GM18498 (cell line): ENCODE measurements at regions not wholly inside any gene's neighbourhood (a gene's known extent, or its start where the extent isn't known, plus 50 kb on each side); places are given as distances from the start of the nearest gene placed in this dataset.

Source experiments
- ATAC-seq: cut with Tn5 transposase; IDR thresholded peaks from one replicate; pipeline ENCODE4 v1.9.1; 2021; ENCODE audit warnings: mild to moderate bottlenecking, moderate library complexity; ENCODE audit not compliant: unreplicated experiment

- ATAC-seq, result no peak
These were observed 280.8 kb downstream of the ARHGAP12 start for GRCh38 chr10:31647861-31648260.

GRCh38 chr10:31646519-31646918 is 282.1 kb downstream of the ARHGAP12 start:
- ATAC-seq, result no peak

DNA sequence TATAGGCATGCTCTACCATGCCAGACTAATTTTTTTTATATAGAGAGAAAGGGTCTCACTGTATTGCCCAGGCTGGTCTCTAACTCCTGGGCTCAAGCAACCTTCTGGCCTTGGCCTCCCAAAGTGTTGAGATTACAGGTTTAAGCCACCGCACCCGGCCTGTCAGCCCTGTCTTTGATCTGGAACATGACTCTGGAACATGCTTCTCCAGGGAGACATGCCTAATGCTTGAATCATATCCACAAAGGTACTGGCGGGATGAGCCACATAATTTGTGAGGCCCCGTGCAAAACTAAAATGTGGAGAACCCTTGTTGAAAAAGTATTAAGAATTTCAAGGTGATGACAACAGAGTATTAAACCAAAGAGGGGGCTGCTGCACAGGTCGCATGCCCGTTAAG is 282.8 kb downstream of the ARHGAP12 start:
- ATAC-seq, result no peak

GRCh38 chr10:31644931-31645633 is 283.5 kb downstream of the ARHGAP12 start:
- ATAC-seq, result no peak

- no peak for ATAC-seq
These were observed 286.4 kb downstream of the ARHGAP12 start for GRCh38 chr10:31642281-31642680.

DNA sequence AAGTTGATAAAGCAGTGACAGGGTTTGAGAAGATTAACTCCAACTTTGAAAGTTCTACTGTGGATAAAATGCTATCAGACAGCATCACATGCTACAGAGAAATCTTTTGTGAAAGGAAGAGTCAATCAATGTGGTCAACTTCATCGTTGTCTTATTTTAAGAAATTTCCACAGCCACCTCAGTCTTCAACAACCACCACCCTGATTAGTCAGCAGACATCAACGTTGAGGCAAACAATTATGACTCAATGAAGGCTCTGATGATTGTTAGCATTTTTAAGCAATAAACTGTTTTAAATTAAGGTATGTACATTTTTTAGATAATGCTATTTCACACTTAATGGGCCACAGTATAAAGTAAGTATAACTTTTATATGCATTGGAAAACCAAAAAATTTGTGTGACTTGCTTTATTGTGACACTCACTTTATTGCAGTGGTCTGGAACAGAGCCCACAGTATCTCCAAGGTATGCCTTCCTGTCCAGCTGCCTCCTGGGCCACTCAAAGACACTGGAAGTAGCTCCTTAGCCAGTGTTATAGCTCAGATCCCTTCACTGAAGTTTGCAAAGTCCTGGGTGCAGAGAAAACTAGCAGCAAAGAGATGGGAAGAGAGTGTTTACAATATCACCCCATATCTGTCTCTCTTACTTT is 293.1 kb downstream of the ARHGAP12 start:
- ATAC-seq, result no peak

GRCh38 chr10:31635009-31635408 is 293.6 kb downstream of the ARHGAP12 start:
- no peak for ATAC-seq

DNA sequence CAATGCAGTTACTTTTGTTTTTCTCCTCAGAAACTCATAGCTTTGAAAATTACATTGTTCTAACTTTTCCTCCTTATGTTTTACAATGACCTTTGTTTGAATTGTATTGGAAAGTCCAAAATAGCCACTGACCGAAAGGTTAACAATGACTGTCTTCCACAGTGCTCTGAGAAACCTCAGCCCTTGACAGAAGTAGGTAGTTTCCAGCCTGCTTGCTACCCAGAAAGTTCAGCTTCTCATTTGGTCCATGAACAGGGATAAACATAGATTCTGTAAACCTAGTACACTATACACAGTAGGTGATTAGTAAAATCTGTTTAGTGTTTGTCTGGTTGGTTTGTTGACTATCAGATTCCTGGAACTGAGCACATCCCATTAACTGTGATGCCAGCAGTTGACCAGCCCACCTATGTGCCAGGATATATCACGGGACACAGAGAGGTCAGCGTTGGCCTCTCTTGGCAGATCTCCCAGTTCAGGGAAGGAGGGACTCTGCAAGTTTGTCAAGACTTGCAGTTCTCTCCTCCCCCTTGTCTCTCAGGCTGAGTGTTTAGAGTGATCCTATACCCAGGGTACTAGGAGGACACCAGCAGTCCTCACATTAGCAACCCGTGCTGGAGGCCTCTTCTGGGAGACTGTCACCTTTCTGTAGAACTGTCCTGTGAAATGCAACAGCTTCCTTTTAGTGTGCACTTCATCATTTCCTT is 297.6 kb downstream of the ARHGAP12 start:
- ATAC-seq, result no peak

DNA sequence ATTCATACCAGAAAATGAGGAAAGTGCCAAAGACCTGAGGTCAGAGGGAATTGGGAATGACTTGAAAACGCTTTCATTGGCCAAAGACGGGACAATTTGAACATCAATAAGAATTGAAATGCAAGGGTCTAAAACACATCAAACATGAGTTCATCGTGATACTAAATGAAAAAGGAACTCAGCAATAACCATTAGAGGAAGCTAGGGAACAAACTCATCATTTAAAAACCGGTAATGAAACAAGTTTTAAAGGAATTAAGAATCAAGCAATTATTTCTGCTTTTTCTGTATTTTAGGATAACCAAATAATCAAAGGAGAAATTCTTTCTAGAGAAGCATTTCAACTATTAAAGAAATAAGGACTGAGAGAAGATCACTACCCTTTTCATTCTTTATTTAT is 303.1 kb downstream of the ARHGAP12 start:
- no peak for ATAC-seq

- no peak for ATAC-seq
These were observed 304.0 kb downstream of the ARHGAP12 start for GRCh38 chr10:31624611-31625010.

- no peak for ATAC-seq
These were observed 304.7 kb downstream of the ARHGAP12 start for GRCh38 chr10:31623947-31624346.

- no peak for ATAC-seq
These were observed 304.4 kb downstream of the ZEB1 start for GRCh38 chr10:31623466-31623865.

- no peak for ATAC-seq
These were observed 304.0 kb downstream of the ZEB1 start for GRCh38 chr10:31622978-31623377.

DNA sequence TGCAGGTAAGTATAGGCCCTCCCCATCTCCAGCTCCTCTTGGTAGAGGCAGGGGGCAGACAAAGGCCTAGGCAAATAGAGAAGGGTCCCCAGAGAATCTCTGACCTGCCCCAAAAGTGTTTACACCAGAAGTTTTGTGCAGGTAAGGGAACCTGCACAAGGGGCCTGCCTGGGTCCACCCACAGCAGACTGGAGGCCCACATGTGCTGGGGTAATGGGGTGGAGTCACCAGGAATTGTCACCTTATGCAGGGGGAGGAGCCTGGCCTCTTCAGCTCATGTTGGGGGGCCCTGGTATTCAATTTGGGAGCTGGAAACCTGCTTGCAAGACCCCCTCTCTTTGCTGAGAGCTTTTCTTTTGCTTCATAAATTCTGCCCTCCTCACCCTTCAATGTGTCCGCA is 302.7 kb downstream of the ZEB1 start:
- no peak for ATAC-seq

GRCh38 chr10:31620226-31621151 is 301.5 kb downstream of the ZEB1 start:
- ATAC-seq, result no peak

DNA sequence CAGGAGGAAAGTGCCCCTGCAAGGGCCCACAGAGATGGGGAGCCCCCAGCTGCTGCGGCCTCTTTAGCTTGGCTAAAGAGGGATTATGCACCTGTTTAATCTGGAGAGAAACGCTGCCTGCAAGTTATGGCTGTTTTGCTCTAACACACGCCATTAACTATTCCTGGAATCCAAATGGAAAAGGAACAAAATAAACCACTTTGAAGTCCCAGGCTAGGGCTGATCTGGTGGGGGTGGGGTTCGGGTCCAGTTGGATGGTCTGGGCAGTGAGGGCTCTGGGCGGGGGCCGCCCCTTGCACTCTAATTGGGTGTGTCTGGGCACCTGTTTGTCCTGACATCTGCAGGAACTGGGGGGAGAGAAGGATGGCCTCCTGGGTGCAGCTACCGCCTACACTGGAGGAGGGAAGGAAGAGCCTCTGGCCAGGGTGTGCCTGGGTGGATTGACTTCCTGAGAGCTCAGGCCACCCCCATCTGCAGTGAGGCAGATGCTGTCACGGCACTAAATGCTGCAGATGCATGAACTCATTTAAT is 300.6 kb downstream of the ZEB1 start:
- ATAC-seq, result no peak

- no peak for ATAC-seq
These were observed 299.7 kb downstream of the ZEB1 start for GRCh38 chr10:31618541-31619291.

- ATAC-seq, result no peak
These were observed 298.7 kb downstream of the ZEB1 start for GRCh38 chr10:31617757-31618156.

DNA sequence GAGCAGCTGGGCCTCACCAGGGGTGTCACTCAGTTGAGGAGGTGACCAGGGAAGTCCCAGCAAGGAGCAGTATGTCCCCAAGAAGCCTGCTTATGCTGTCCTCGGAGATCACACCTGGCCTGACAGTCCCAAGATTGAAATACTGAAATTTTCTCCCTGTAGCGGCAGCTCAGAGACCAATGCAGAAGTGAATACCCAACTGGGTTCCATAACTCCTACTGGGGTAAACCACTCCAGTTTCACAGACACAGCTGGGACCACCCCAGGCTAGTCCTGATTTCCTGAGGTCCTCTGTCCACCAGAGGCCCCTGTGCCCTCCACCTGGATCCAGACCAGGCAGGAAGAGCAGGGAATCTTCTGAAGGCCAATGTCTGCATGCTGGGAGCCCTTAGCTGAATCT is 298.1 kb downstream of the ZEB1 start:
- ATAC-seq, result no peak

DNA sequence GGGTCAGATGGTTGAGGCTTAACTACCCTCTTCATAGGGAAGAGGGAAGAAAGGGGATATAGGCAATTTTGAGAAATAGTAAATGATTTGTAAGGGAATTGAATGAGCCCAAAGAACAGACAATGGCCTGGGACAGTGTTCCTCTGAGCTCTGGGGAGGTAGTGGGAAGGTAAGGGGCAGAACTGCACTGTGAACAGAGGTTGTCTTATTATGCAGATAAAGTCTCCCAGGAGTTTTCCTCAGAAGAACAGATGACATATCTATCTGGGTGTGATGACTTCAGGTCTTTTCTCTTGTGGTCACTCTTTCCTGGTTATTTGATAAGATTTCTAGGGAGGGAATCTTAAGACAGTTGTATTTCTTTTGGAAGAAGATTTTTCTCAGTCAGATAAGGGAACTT is 296.1 kb downstream of the ZEB1 start:
- ATAC-seq, result no peak
